H9 (cell line): ENCODE measurements at regions not wholly inside any gene's neighbourhood (a gene's known extent, or its start where the extent isn't known, plus 50 kb on each side); places are given as distances from the start of the nearest gene placed in this dataset.

ENCODE experiments used
- DNase-seq: peaks from one replicate; pipeline ENCODE4 v3.0.0-alpha.2; 2017
- H2AFZ ChIP-seq: one replicate; pipeline ENCODE4 v1.6.1; 2013; ENCODE audit warnings: mild to moderate bottlenecking, low read length, control low read depth, moderate library complexity
- H2AK5ac ChIP-seq: 2 replicates; pipeline ENCODE4 v1.6.1; 2013; ENCODE audit warnings: low read length, control low read depth, mixed read lengths; ENCODE audit not compliant: insufficient read length
- H2BK120ac ChIP-seq: one replicate; pipeline ENCODE4 v1.6.1; 2013; ENCODE audit warnings: low read depth, mild to moderate bottlenecking, low read length, control low read depth, inconsistent platforms; ENCODE audit not compliant: poor library complexity, severe bottlenecking
- H2BK12ac ChIP-seq: 2 replicates; pipeline ENCODE4 v1.6.1; 2013; ENCODE audit warnings: low read length, control low read depth, mixed read lengths, low read depth; ENCODE audit not compliant: insufficient read length
- H2BK15ac ChIP-seq: 2 replicates; pipeline ENCODE4 v1.6.1; 2013; ENCODE audit warnings: low read depth, low read length, control low read depth
- H2BK20ac ChIP-seq: one replicate; pipeline ENCODE4 v1.6.1; 2013; ENCODE audit warnings: low read depth, mild to moderate bottlenecking, low read length, control low read depth, inconsistent platforms; ENCODE audit not compliant: poor library complexity, severe bottlenecking
- H2BK5ac ChIP-seq: 2 replicates; pipeline ENCODE4 v1.6.1; 2013; ENCODE audit warnings: low read length, control low read depth, mixed read lengths; ENCODE audit not compliant: insufficient read length
- H3K14ac ChIP-seq: 2 replicates; pipeline ENCODE4 v1.6.1; 2013; ENCODE audit warnings: low read length, control low read depth; ENCODE audit not compliant: insufficient read depth
- H3K18ac ChIP-seq: 2 replicates; pipeline ENCODE4 v1.6.1; 2013; ENCODE audit warnings: low read depth, mild to moderate bottlenecking, mixed read lengths, low read length, control low read depth; ENCODE audit not compliant: insufficient read length
- H3K23ac ChIP-seq: 2 replicates; pipeline ENCODE4 v1.6.1; 2013; ENCODE audit warnings: low read length, control low read depth, mixed read lengths, low read depth; ENCODE audit not compliant: insufficient read length
- H3K23me2 ChIP-seq: 2 replicates; pipeline ENCODE4 v1.6.1; 2013; ENCODE audit warnings: low read depth, mild to moderate bottlenecking, mixed read lengths, low read length, control low read depth; ENCODE audit not compliant: insufficient read length, poor library complexity, severe bottlenecking
- H3K27ac ChIP-seq: 2 replicates; pipeline ENCODE4 v1.5.1; 2013; ENCODE audit warnings: low read length, control low read depth, mixed read lengths, low read depth; ENCODE audit not compliant: insufficient read length
- H3K27me3 ChIP-seq: 2 replicates; pipeline ENCODE4 v1.6.1; 2013; ENCODE audit warnings: low read length, control low read depth, inconsistent platforms; ENCODE audit not compliant: insufficient read depth
- H3K4ac ChIP-seq: 2 replicates; pipeline ENCODE4 v1.6.1; 2013; ENCODE audit warnings: low read depth, mild to moderate bottlenecking, control low read depth, inconsistent platforms, low read length, moderate library complexity
- H3K4me1 ChIP-seq: 2 replicates; pipeline ENCODE4 v1.6.1; 2013; ENCODE audit warnings: low read length, control low read depth, inconsistent platforms; ENCODE audit not compliant: insufficient read depth
- H3K4me2 ChIP-seq: 2 replicates; pipeline ENCODE4 v1.6.1; 2013; ENCODE audit warnings: low read length, control low read depth, mixed read lengths; ENCODE audit not compliant: insufficient read length, insufficient read depth
- H3K56ac ChIP-seq: 2 replicates; pipeline ENCODE4 v1.6.1; 2013; ENCODE audit warnings: low read depth, mild to moderate bottlenecking, mixed read lengths, low read length, control low read depth; ENCODE audit not compliant: insufficient read length
- H3K79me1 ChIP-seq: 2 replicates; pipeline ENCODE4 v1.6.1; 2013; ENCODE audit warnings: low read depth, mild to moderate bottlenecking, moderate library complexity, low read length, control low read depth, inconsistent platforms; ENCODE audit not compliant: insufficient read depth, poor library complexity, severe bottlenecking
- H3K79me2 ChIP-seq: 2 replicates; pipeline ENCODE4 v1.6.1; 2013; ENCODE audit warnings: low read length, control low read depth, inconsistent platforms; ENCODE audit not compliant: insufficient read depth
- H3K9ac ChIP-seq: 2 replicates; pipeline ENCODE4 v1.6.1; 2013; ENCODE audit warnings: low read length, control low read depth, mixed read lengths; ENCODE audit not compliant: insufficient read length; ENCODE audit errors: extremely low read depth
- H3K9me3 ChIP-seq: one replicate; pipeline ENCODE4 v1.6.1; 2013; ENCODE audit warnings: low read depth, low read length, inconsistent platforms; ENCODE audit not compliant: control insufficient read depth
- H3T11ph ChIP-seq: one replicate; pipeline ENCODE4 v1.6.1; 2013; ENCODE audit warnings: mild to moderate bottlenecking, low read length, control low read depth, inconsistent platforms
- H4K20me1 ChIP-seq: one replicate; pipeline ENCODE4 v1.6.1; 2013; ENCODE audit not compliant: control insufficient read depth, insufficient read length, insufficient read depth
- H4K5ac ChIP-seq: 2 replicates; pipeline ENCODE4 v1.6.1; 2013; ENCODE audit warnings: low read depth, mild to moderate bottlenecking, mixed read lengths, low read length, control low read depth; ENCODE audit not compliant: insufficient read length
- H4K8ac ChIP-seq: replicated peaks from 2 replicates; pipeline ENCODE4 v1.6.1; 2013; ENCODE audit warnings: low read length, control low read depth, mixed read lengths, low read depth; ENCODE audit not compliant: insufficient read length
- H4K91ac ChIP-seq: 2 replicates; pipeline ENCODE4 v1.6.1; 2013; ENCODE audit warnings: low read depth, mild to moderate bottlenecking, moderate library complexity, mixed read lengths, low read length, control low read depth; ENCODE audit not compliant: insufficient read length
- H3K27ac Mint-ChIP-seq, 3 experiments: 2 replicates in 2 of 3; 3 replicates in 1 of 3; pipeline ENCODE4 v1.8.0; 2020 to 2021; ENCODE audit warnings: mixed read lengths in 3 of 3, mild to moderate bottlenecking in 1 of 3, moderate library complexity in 1 of 3
- H3K27me3 Mint-ChIP-seq: 2 replicates; pipeline ENCODE4 v1.8.0; 2021; ENCODE audit warnings: low read depth, mild to moderate bottlenecking, moderate library complexity, mixed read lengths
- H3K36me3 Mint-ChIP-seq, 3 experiments: 2 replicates in 2 of 3; 3 replicates in 1 of 3; pipeline ENCODE4 v1.8.0; 2020 to 2021; ENCODE audit warnings: low read depth in 3 of 3, mixed read lengths in 3 of 3; ENCODE audit not compliant: insufficient read depth in 1 of 3
- H3K4me1 Mint-ChIP-seq, 2 experiments: 2 replicates each; pipeline ENCODE4 v1.8.0; 2020; ENCODE audit warnings: mixed read lengths in 2 of 2
- H3K4me3 Mint-ChIP-seq, 2 experiments: 2 replicates in 1 of 2; 3 replicates in 1 of 2; pipeline ENCODE4 v1.8.0; 2020 to 2021; ENCODE audit warnings: mild to moderate bottlenecking in 2 of 2, mixed read lengths in 2 of 2, moderate library complexity in 1 of 2
- H3K9me3 Mint-ChIP-seq, 2 experiments: 2 replicates in 1 of 2; 3 replicates in 1 of 2; pipeline ENCODE4 v1.8.0; 2020; ENCODE audit warnings: mild to moderate bottlenecking in 2 of 2, mixed read lengths in 2 of 2, moderate library complexity in 1 of 2
- WGBS: extraction: QIAGEN DNeasy Blood & Tissue Kit; methylation state at CpG from one replicate; pipeline ENCODE4 v1.1.7; 2013; ENCODE audit warnings: missing lambda C conversion rate, low lambda C conversion rate, mixed read lengths; ENCODE audit not compliant: insufficient read length; ENCODE audit errors: extremely low coverage; 5-methylcytosine and 5-hydroxymethylcytosine counted together
- TF ChIP-seq, protein P1 (sequence below): fragments of 200-600 bp; sonication (generic); conservative IDR thresholded peaks from 3 replicates; pipeline ENCODE4 v1.8.0; 2021; ENCODE audit warnings: antibody characterized with exemption, mild to moderate bottlenecking

GRCh38 chr5:128646176-128646575, 108.1 kb upstream of the FBN2 start:
- H3K4ac ChIP-seq = no peak overlapping the region
- no peak overlapping the region for H4K91ac ChIP-seq
- no peak overlapping the region for H2BK20ac ChIP-seq
- Mint-ChIP-seq H3K9me3 (peaks cover 0 to 6% of the 10 kb centered on the region in 2 experiments; a peak in 3 of 5 replicates), H3K27me3 (0 out of 2 replicates have a peak, but pooled peaks cover 1% of the 10 kb centered on the region), H3K4me3 (no peak overlapping the region), H3K36me3 (no peaks in the 10 kb centered on the region), H3K27ac (no peak overlapping the region), H3K4me1 (no peaks in the 10 kb centered on the region)
- no peaks in the 10 kb centered on the region for H4K20me1 ChIP-seq
- H4K5ac ChIP-seq = no peak overlapping the region
- H3K23me2 ChIP-seq = no peaks in the 10 kb centered on the region
- no peaks in the 10 kb centered on the region for H3K79me2 ChIP-seq
- no CpG with 5 or more reads among the region's 2 CpGs for WGBS
- no peaks in the 10 kb centered on the region for H3K4me1 ChIP-seq
- TF ChIP-seq, protein P1, sequence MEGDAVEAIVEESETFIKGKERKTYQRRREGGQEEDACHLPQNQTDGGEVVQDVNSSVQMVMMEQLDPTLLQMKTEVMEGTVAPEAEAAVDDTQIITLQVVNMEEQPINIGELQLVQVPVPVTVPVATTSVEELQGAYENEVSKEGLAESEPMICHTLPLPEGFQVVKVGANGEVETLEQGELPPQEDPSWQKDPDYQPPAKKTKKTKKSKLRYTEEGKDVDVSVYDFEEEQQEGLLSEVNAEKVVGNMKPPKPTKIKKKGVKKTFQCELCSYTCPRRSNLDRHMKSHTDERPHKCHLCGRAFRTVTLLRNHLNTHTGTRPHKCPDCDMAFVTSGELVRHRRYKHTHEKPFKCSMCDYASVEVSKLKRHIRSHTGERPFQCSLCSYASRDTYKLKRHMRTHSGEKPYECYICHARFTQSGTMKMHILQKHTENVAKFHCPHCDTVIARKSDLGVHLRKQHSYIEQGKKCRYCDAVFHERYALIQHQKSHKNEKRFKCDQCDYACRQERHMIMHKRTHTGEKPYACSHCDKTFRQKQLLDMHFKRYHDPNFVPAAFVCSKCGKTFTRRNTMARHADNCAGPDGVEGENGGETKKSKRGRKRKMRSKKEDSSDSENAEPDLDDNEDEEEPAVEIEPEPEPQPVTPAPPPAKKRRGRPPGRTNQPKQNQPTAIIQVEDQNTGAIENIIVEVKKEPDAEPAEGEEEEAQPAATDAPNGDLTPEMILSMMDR = no peak
- H3K4me2 ChIP-seq = no peak overlapping the region
- no peak overlapping the region for H2BK5ac ChIP-seq
- no peak overlapping the region for H2AK5ac ChIP-seq
- H3K27ac ChIP-seq = no peak overlapping the region
- no peak overlapping the region for H2BK120ac ChIP-seq
- H3K9ac ChIP-seq = no peak overlapping the region
- no peak for DNase-seq
- H3K18ac ChIP-seq = no peak overlapping the region
- no peak overlapping the region for H3K23ac ChIP-seq
- H3K14ac ChIP-seq = no peak overlapping the region
- H3K56ac ChIP-seq = no peak overlapping the region
- no peaks in the 10 kb centered on the region for H3K79me1 ChIP-seq
- H3T11ph ChIP-seq = no peak overlapping the region
- no peak overlapping the region for H4K8ac ChIP-seq
- H2AFZ ChIP-seq = no peak overlapping the region
- H3K27me3 ChIP-seq = no peaks in the 10 kb centered on the region
- no peak overlapping the region for H2BK12ac ChIP-seq
- no peak overlapping the region for H2BK15ac ChIP-seq
- no peaks in the 10 kb centered on the region for H3K9me3 ChIP-seq
